MCF 10A (cell line): ENCODE measurements at regions not wholly inside any gene's neighbourhood (a gene's known extent, or its start where the extent isn't known, plus 50 kb on each side); places are given as distances from the start of the nearest gene placed in this dataset.

ENCODE experiments used
- BruUV-seq: library from RNA; stranded (reverse); fragments of 400-500 nt; replicated peaks from 2 replicates; lab custom pipeline; 2021; lab: Mats Ljungman, UMichigan
- CTCF ChIA-PET: fragments of 300-600 bp; sonication (Branson Sonifier 250); formaldehyde crosslinking; extraction: SDS; loops from one replicate; lab custom pipeline; 2021; ENCODE audit warnings: antibody characterized with exemption, inconsistent platforms; lab: Yijun Ruan, JAX
- POLR2A ChIA-PET: fragments of 300-600, 350-650 bp; sonication (Branson Sonifier 250); formaldehyde crosslinking; extraction: SDS; loops from one replicate; lab custom pipeline; 2020; ENCODE audit warnings: antibody characterized with exemption, inconsistent platforms; lab: Yijun Ruan, JAX
- DNase-seq: peaks from one replicate; pipeline ENCODE4 v3.0.0-alpha.2; 2018; ENCODE audit not compliant: unreplicated experiment
- H3K27ac Mint-ChIP-seq: one replicate; pipeline ENCODE4 v1.8.0; 2022; ENCODE audit warnings: mild to moderate bottlenecking, low read depth, mixed read lengths; ENCODE audit not compliant: unreplicated experiment
- H3K27me3 Mint-ChIP-seq: one replicate; pipeline ENCODE4 v1.8.0; 2022; ENCODE audit warnings: mixed read lengths; ENCODE audit not compliant: insufficient read depth, unreplicated experiment
- H3K36me3 Mint-ChIP-seq: one replicate; pipeline ENCODE4 v1.8.0; 2022; ENCODE audit warnings: mild to moderate bottlenecking, moderate library complexity, mixed read lengths; ENCODE audit not compliant: insufficient read depth, unreplicated experiment
- H3K4me1 Mint-ChIP-seq: one replicate; pipeline ENCODE4 v1.8.0; 2022; ENCODE audit warnings: mixed read lengths; ENCODE audit not compliant: insufficient read depth, unreplicated experiment
- H3K4me3 Mint-ChIP-seq: one replicate; pipeline ENCODE4 v1.8.0; 2022; ENCODE audit warnings: mild to moderate bottlenecking, moderate library complexity, mixed read lengths; ENCODE audit not compliant: unreplicated experiment
- H3K9me3 Mint-ChIP-seq: one replicate; pipeline ENCODE4 v1.8.0; 2022; ENCODE audit warnings: mixed read lengths; ENCODE audit not compliant: unreplicated experiment
- CTCF ChIP-seq: fragments of 200-600 bp; IDR thresholded peaks from one replicate; pipeline ENCODE4 v1.8.0; 2022; ENCODE audit warnings: antibody characterized with exemption, mild to moderate bottlenecking; ENCODE audit not compliant: unreplicated experiment
- intact Hi-C: fragments of 100-400 bp; cut with micrococcal nuclease; formaldehyde crosslinking; loops from 2 replicates; pipeline ENCODE4 v1.14.1; 2022

- peaks cover 18% of the 10 kb centered on the region for H3K9me3 Mint-ChIP-seq
- no peak overlapping the region for H3K4me3 Mint-ChIP-seq
- no peak overlapping the region for H3K27ac Mint-ChIP-seq
- ChIA-PET CTCF (no interaction called here), POLR2A (no interaction called here)
- BruUV-seq = no TSS peak
- intact Hi-C loops = no loop called here
- H3K4me1 Mint-ChIP-seq = no peaks in the 10 kb centered on the region
- no peak for DNase-seq
- no peaks in the 10 kb centered on the region for H3K36me3 Mint-ChIP-seq
- no peak for TF ChIP-seq CTCF
- no peaks in the 10 kb centered on the region for H3K27me3 Mint-ChIP-seq
Measured at GRCh38 chr22:48440673-48441552, 1386.8 kb downstream of the BRD1 start.

GRCh38 chr22:48440176-48440575 is 1387.5 kb downstream of the BRD1 start:
- no peak for TF ChIP-seq CTCF
- CTCF ChIA-PET = no interaction called here
- intact Hi-C loops = no loop called here
- POLR2A ChIA-PET = no interaction called here
- Mint-ChIP-seq H3K4me3 (no peak overlapping the region), H3K27me3 (no peaks in the 10 kb centered on the region), H3K36me3 (no peaks in the 10 kb centered on the region), H3K4me1 (no peaks in the 10 kb centered on the region), H3K9me3 (peaks cover 18% of the 10 kb centered on the region), H3K27ac (no peak overlapping the region)
- DNase-seq = no peak
- no TSS peak for BruUV-seq

- no peaks in the 10 kb centered on the region for H3K36me3 Mint-ChIP-seq
- H3K4me3 Mint-ChIP-seq = no peak overlapping the region
- BruUV-seq = no TSS peak
- H3K4me1 Mint-ChIP-seq = no peaks in the 10 kb centered on the region
- CTCF ChIA-PET = no interaction called here
- no peak for DNase-seq
- peaks cover 18% of the 10 kb centered on the region for H3K9me3 Mint-ChIP-seq
- POLR2A ChIA-PET = no interaction called here
- no peak for TF ChIP-seq CTCF
- no peak overlapping the region for H3K27ac Mint-ChIP-seq
- no peaks in the 10 kb centered on the region for H3K27me3 Mint-ChIP-seq
- intact Hi-C loops = no loop called here
Measured at GRCh38 chr22:48439560-48440135, 1388.0 kb downstream of the BRD1 start.

- intact Hi-C loops = no loop called here
- BruUV-seq = no TSS peak
- ChIA-PET POLR2A (no interaction called here), CTCF (no interaction called here)
- DNase-seq = no peak
- TF ChIP-seq CTCF = no peak
- no peak overlapping the region for H3K4me3 Mint-ChIP-seq
- H3K36me3 Mint-ChIP-seq = no peaks in the 10 kb centered on the region
- H3K9me3 Mint-ChIP-seq = peaks cover 21% of the 10 kb centered on the region
- H3K27me3 Mint-ChIP-seq = no peaks in the 10 kb centered on the region
- no peaks in the 10 kb centered on the region for H3K4me1 Mint-ChIP-seq
- H3K27ac Mint-ChIP-seq = no peak overlapping the region
Measured at GRCh38 chr22:48438800-48439559, 1388.7 kb downstream of the BRD1 start.
